Erythroblast (primary cell): ENCODE measurements at regions not wholly inside any gene's neighbourhood (a gene's known extent, or its start where the extent isn't known, plus 50 kb on each side); places are given as distances from the start of the nearest gene placed in this dataset.

ENCODE experiments used
- GATA1 ChIP-seq: IDR thresholded peaks from 2 replicates; pipeline ENCODE4 v1.6.1; 2011; ENCODE audit warnings: low read depth, mild to moderate bottlenecking, control low read depth, low read length, moderate library complexity
- POLR2A ChIP-seq: IDR thresholded peaks from 2 replicates; pipeline ENCODE4 v1.6.1; 2011; ENCODE audit warnings: mild to moderate bottlenecking, low read length

DNA sequence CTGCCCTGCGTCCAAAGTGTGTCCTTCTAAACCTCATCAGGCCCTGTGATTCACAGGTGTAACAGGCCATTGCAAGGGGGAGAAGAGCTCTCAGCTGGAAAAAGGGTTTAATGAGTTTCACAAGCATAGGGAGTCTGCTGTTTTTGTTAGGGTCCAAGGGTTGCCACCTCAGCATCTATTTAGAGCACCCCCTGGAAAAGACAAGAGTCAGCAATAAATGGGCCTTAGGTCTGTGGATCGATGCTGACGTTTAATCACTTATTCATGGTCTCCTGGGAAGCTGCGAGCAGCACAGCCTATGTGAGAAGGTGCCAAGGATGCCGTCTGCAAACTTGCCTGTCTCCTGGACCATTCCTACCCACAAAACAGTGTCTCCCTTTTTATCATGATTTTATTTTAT lies 78.4 kb upstream of the BAIAP2L1 start:
- TF ChIP-seq POLR2A (no peak), GATA1 (no peak)
